OCI-LY7 (cell line): ENCODE measurements at regions not wholly inside any gene's neighbourhood (a gene's known extent, or its start where the extent isn't known, plus 50 kb on each side); places are given as distances from the start of the nearest gene placed in this dataset.

ENCODE experiments used
- BruUV-seq: library from RNA; stranded (reverse); fragments of 400-500 nt; replicated peaks from 2 replicates; lab custom pipeline; 2021; lab: Mats Ljungman, UMichigan
- CTCF ChIA-PET: fragments of 300-600 bp; sonication (Branson Sonifier 250); formaldehyde crosslinking; loops from one replicate; lab custom pipeline; 2022; ENCODE audit warnings: antibody characterized with exemption; ENCODE audit not compliant: unreplicated experiment; lab: Charles Lee
- POLR2A ChIA-PET: fragments of 300-600 bp; sonication (Branson Sonifier 250); formaldehyde crosslinking; loops from one replicate; lab custom pipeline; 2022; ENCODE audit warnings: antibody characterized with exemption; lab: Charles Lee
- DNase-seq: peaks from one replicate; pipeline ENCODE4 v3.0.0-alpha.2; 2015; ENCODE audit warnings: low spot score
- H2AFZ ChIP-seq: fragments of 200-600 bp; sonication (generic), shearing (Covaris generic); 2 replicates; pipeline ENCODE4 v1.6.1; 2014; ENCODE audit warnings: mild to moderate bottlenecking, antibody characterized with exemption, low read length, moderate library complexity
- H3K27ac ChIP-seq: fragments of 200-600 bp; sonication (generic); 2 replicates; pipeline ENCODE4 v1.5.1; 2014; ENCODE audit warnings: mixed run types, low read depth, mild to moderate bottlenecking, moderate library complexity, low read length, inconsistent platforms; ENCODE audit not compliant: poor library complexity, severe bottlenecking
- H3K36me3 ChIP-seq: fragments of 200-600 bp; sonication (generic); 2 replicates; pipeline ENCODE4 v1.6.1; 2014; ENCODE audit warnings: mild to moderate bottlenecking, antibody characterized with exemption, low read length, moderate library complexity, mixed read lengths; ENCODE audit not compliant: insufficient read depth
- H3K4me1 ChIP-seq: fragments of 200-600 bp; sonication (generic); 2 replicates; pipeline ENCODE4 v1.5.1; 2014; ENCODE audit warnings: mild to moderate bottlenecking, low read length; ENCODE audit not compliant: insufficient read depth, poor library complexity, severe bottlenecking
- H3K4me2 ChIP-seq: fragments of 200-600 bp; sonication (generic); 2 replicates; pipeline ENCODE4 v1.6.1; 2014; ENCODE audit warnings: mild to moderate bottlenecking, low read length
- H3K4me3 ChIP-seq: fragments of 200-600 bp; sonication (generic); 2 replicates; pipeline ENCODE4 v1.5.1; 2014; ENCODE audit warnings: mild to moderate bottlenecking, low read depth, low read length; ENCODE audit not compliant: poor library complexity, severe bottlenecking
- H3K79me2 ChIP-seq: fragments of 200-600 bp; sonication (generic); 2 replicates; pipeline ENCODE4 v1.6.1; 2016; ENCODE audit warnings: low read depth, mild to moderate bottlenecking, low read length, moderate library complexity, mixed read lengths; ENCODE audit not compliant: insufficient read depth
- H3K9me2 ChIP-seq: fragments of 200-600 bp; sonication (generic); 2 replicates; pipeline ENCODE4 v1.6.1; 2016; ENCODE audit warnings: mild to moderate bottlenecking, low read length, mixed read lengths; ENCODE audit not compliant: insufficient read depth
- H3K9me3 ChIP-seq: fragments of 200-600 bp; sonication (generic); 2 replicates; pipeline ENCODE4 v1.6.1; 2014; ENCODE audit warnings: mild to moderate bottlenecking, mixed run types, low read length, mixed read lengths
- H4K20me1 ChIP-seq: fragments of 200-600 bp; sonication (generic); 2 replicates; pipeline ENCODE4 v1.6.1; 2014; ENCODE audit warnings: mild to moderate bottlenecking, antibody characterized with exemption, low read length, moderate library complexity, mixed read lengths; ENCODE audit not compliant: insufficient read depth
- EZH2phosphoT487 ChIP-seq: fragments of 200-600 bp; sonication (generic); IDR thresholded peaks from 2 replicates; pipeline ENCODE4 v1.6.1; 2018; ENCODE audit warnings: low read depth, borderline replicate concordance, mild to moderate bottlenecking, mixed run types, antibody characterized with exemption, low read length, moderate library complexity, mixed read lengths
- intact Hi-C: fragments of 100-400 bp; cut with micrococcal nuclease; formaldehyde crosslinking; loops from one replicate; pipeline ENCODE4 v1.10.0; 2022; ENCODE audit not compliant: unreplicated experiment
- TF ChIP-seq, protein P1 (sequence below): fragments of 200-600 bp; sonication (generic); conservative IDR thresholded peaks from 2 replicates; pipeline ENCODE4 v1.5.1; 2014; ENCODE audit warnings: mild to moderate bottlenecking, antibody characterized with exemption, low read length, moderate library complexity, mixed read lengths

GRCh38 chr4:130698251-130698650, 1602.3 kb downstream of the C4orf33 start:
- Histone ChIP-seq H3K36me3 (no peaks in the 10 kb centered on the region), H3K27ac (no peak overlapping the region), H2AFZ (no peak overlapping the region), H4K20me1 (no peaks in the 10 kb centered on the region), H3K9me2 (no peaks in the 10 kb centered on the region), H3K9me3 (no peaks in the 10 kb centered on the region), H3K79me2 (no peaks in the 10 kb centered on the region), H3K4me2 (no peak overlapping the region), H3K4me1 (no peaks in the 10 kb centered on the region), H3K4me3 (no peak overlapping the region)
- CTCF ChIA-PET: no interaction called here
- BruUV-seq: no TSS peak
- intact Hi-C loops: no loop called here
- TF ChIP-seq, protein P1, sequence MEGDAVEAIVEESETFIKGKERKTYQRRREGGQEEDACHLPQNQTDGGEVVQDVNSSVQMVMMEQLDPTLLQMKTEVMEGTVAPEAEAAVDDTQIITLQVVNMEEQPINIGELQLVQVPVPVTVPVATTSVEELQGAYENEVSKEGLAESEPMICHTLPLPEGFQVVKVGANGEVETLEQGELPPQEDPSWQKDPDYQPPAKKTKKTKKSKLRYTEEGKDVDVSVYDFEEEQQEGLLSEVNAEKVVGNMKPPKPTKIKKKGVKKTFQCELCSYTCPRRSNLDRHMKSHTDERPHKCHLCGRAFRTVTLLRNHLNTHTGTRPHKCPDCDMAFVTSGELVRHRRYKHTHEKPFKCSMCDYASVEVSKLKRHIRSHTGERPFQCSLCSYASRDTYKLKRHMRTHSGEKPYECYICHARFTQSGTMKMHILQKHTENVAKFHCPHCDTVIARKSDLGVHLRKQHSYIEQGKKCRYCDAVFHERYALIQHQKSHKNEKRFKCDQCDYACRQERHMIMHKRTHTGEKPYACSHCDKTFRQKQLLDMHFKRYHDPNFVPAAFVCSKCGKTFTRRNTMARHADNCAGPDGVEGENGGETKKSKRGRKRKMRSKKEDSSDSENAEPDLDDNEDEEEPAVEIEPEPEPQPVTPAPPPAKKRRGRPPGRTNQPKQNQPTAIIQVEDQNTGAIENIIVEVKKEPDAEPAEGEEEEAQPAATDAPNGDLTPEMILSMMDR: no peak
- TF ChIP-seq EZH2phosphoT487: no peak
- POLR2A ChIA-PET: no interaction called here
- no peak for DNase-seq

DNA sequence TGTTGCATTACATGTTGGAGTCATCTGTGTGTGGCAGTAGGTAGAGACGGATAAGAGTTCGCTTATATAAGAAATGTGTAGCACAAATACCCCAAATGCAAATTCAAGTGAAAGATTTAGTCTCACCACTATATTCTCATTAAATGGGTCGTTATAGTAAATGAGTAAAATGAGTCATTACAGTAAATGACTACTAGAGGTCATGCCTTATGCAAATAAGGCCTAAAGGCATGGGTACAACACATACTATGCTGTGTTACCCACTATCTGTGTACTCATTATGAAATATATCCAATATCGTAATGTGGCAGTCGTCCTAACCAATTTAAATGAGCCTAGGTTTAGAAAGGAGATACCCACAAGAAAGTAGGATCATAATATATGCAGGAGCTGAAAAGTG, 1603.1 kb downstream of the C4orf33 start:
- ChIA-PET CTCF (no interaction called here), POLR2A (no interaction called here)
- BruUV-seq: no TSS peak

DNA sequence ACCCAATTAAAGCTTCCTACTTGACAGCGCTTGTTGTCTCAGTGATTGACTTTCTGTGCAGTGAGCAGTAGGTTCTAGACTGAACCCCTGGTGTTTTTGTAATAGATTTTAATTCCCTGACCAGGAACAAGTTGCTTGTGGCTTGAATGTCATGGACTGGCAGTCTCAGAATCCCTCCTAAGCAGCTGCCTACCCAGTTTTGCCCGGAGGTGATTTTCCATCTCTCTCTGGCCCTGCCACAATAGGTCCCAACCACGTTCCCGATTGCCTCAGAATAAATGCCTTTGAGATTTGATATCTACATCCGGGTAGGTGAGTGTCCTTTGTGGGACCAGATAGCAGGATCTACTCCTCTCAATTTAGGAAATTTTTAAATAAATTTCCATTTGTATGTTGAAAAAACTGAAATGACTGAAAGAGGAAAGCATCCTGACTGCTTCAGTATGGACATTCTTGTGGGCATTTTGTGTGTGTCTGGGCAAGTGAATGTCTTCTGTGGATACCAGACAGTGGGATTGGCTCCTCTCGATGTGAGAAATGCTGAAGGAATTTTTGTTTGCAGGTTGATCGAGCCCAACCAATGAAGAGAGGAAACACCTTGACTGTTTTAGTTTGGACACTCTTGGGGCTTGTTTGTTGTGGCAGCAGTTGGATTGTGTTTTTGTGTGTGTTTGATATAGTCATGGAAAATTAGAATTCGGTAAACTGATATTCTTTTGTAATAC, 1607.4 kb downstream of the C4orf33 start:
- CTCF ChIA-PET: no interaction called here

More for the DNA sequence above, 1603.1 kb downstream of the C4orf33 start:
- no peak overlapping the region for H3K4me2 ChIP-seq
- no peaks in the 10 kb centered on the region for H3K4me1 ChIP-seq
- no peaks in the 10 kb centered on the region for H3K9me2 ChIP-seq
- no peaks in the 10 kb centered on the region for H3K79me2 ChIP-seq
- H2AFZ ChIP-seq: no peak overlapping the region
- intact Hi-C loops: no loop called here
- no peak overlapping the region for H3K27ac ChIP-seq
- TF ChIP-seq, protein P1: no peak
- no peak for TF ChIP-seq EZH2phosphoT487
- H4K20me1 ChIP-seq: no peaks in the 10 kb centered on the region
- no peak overlapping the region for H3K4me3 ChIP-seq
- H3K36me3 ChIP-seq: no peaks in the 10 kb centered on the region
- H3K9me3 ChIP-seq: no peaks in the 10 kb centered on the region
- no peak for DNase-seq

More for the DNA sequence above, 1607.4 kb downstream of the C4orf33 start:
- H4K20me1 ChIP-seq: no peaks in the 10 kb centered on the region
- no peaks in the 10 kb centered on the region for H3K36me3 ChIP-seq
- no peaks in the 10 kb centered on the region for H3K9me3 ChIP-seq
- H3K4me1 ChIP-seq: no peaks in the 10 kb centered on the region
- H3K79me2 ChIP-seq: no peaks in the 10 kb centered on the region
- no peak overlapping the region for H3K4me2 ChIP-seq
- no peak overlapping the region for H3K4me3 ChIP-seq
- no peak for DNase-seq
- no peak overlapping the region for H2AFZ ChIP-seq
- intact Hi-C loops: no loop called here
- H3K27ac ChIP-seq: no peak overlapping the region
- POLR2A ChIA-PET: no interaction called here
- BruUV-seq: no TSS peak
- no peak for TF ChIP-seq EZH2phosphoT487
- TF ChIP-seq, protein P1: no peak
- no peaks in the 10 kb centered on the region for H3K9me2 ChIP-seq
